ENCODE measurements at regions not wholly inside any gene's neighbourhood (a gene's known extent, or its start where the extent isn't known, plus 50 kb on each side); places are given as distances from the start of the nearest gene placed in this dataset.

- TF ChIP-seq, protein P1, sequence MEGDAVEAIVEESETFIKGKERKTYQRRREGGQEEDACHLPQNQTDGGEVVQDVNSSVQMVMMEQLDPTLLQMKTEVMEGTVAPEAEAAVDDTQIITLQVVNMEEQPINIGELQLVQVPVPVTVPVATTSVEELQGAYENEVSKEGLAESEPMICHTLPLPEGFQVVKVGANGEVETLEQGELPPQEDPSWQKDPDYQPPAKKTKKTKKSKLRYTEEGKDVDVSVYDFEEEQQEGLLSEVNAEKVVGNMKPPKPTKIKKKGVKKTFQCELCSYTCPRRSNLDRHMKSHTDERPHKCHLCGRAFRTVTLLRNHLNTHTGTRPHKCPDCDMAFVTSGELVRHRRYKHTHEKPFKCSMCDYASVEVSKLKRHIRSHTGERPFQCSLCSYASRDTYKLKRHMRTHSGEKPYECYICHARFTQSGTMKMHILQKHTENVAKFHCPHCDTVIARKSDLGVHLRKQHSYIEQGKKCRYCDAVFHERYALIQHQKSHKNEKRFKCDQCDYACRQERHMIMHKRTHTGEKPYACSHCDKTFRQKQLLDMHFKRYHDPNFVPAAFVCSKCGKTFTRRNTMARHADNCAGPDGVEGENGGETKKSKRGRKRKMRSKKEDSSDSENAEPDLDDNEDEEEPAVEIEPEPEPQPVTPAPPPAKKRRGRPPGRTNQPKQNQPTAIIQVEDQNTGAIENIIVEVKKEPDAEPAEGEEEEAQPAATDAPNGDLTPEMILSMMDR (conservative IDR thresholded peaks at IDR 0.05 in 1 of 2, IDR thresholded peaks at IDR 0.05 in 1 of 2; ENCODE audit: low read depth in 1 of 2, low read length in 2 of 2) = no peak
- no peak for TF ChIP-seq EZH2 (IDR thresholded peaks at IDR 0.05; ENCODE audit: low read length, missing control alignments)
Measured at GRCh38 chr5:139745132-139745799, 50.3 kb upstream of the PSD2 start.
